ENCODE measurements at regions not wholly inside any gene's neighbourhood (a gene's known extent, or its start where the extent isn't known, plus 50 kb on each side); places are given as distances from the start of the nearest gene placed in this dataset.

DNA sequence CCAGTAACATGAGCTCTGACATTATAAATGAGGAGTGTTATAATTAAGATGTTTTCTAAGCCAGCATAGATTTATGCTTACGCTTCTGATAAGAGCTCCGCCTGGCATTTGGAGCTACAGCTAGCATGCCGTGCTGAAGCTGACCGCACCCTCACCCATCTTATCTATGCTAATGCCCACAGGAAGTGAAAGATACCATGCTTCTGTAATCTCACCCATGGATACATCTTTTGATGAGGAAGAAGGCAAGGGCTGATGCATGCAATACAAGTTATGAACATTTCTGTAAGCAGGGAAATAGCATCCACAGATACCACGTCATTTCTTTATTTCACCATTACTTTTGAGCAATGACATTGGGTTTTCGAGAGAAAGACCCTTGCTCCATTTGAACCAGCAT lies 82.3 kb downstream of the ARL4C start:
- no peak for TF ChIP-seq POLR2AphosphoS5 (IDR thresholded peaks at IDR 0.05)
- TF ChIP-seq, protein P1, sequence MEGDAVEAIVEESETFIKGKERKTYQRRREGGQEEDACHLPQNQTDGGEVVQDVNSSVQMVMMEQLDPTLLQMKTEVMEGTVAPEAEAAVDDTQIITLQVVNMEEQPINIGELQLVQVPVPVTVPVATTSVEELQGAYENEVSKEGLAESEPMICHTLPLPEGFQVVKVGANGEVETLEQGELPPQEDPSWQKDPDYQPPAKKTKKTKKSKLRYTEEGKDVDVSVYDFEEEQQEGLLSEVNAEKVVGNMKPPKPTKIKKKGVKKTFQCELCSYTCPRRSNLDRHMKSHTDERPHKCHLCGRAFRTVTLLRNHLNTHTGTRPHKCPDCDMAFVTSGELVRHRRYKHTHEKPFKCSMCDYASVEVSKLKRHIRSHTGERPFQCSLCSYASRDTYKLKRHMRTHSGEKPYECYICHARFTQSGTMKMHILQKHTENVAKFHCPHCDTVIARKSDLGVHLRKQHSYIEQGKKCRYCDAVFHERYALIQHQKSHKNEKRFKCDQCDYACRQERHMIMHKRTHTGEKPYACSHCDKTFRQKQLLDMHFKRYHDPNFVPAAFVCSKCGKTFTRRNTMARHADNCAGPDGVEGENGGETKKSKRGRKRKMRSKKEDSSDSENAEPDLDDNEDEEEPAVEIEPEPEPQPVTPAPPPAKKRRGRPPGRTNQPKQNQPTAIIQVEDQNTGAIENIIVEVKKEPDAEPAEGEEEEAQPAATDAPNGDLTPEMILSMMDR (IDR thresholded peaks at IDR 0.05), result no peak

Measured in prostate gland (tissue), 2 donors.